Fibroblast of mammary gland (primary cell): ENCODE measurements at regions not wholly inside any gene's neighbourhood (a gene's known extent, or its start where the extent isn't known, plus 50 kb on each side); places are given as distances from the start of the nearest gene placed in this dataset.

ENCODE experiments used
- DNase-seq: peaks from one replicate; pipeline ENCODE4 v3.0.0-alpha.2; 2010; ENCODE audit warnings: low read depth
- H3K4me3 ChIP-seq: 2 replicates; pipeline ENCODE4 v1.5.1; 2011; ENCODE audit warnings: low read depth, mild to moderate bottlenecking, low read length, moderate library complexity; ENCODE audit not compliant: control insufficient read depth
- CTCF ChIP-seq: conservative IDR thresholded peaks from 2 replicates; pipeline ENCODE4 v1.5.1; 2011; ENCODE audit warnings: low read depth, low read length, inconsistent platforms; ENCODE audit not compliant: control insufficient read depth, insufficient read depth

GRCh38 chr22:47808886-47809620 is 1046.6 kb downstream of the TBC1D22A start:
- no peak for TF ChIP-seq CTCF
- no peak for DNase-seq

GRCh38 chr22:47808236-47808635 is 1045.8 kb downstream of the TBC1D22A start:
- DNase-seq: no peak
- H3K4me3 ChIP-seq: no peak overlapping the region
- TF ChIP-seq CTCF: no peak

More at GRCh38 chr22:47808886-47809620, 1046.6 kb downstream of the TBC1D22A start:
- H3K4me3 ChIP-seq: no peak overlapping the region

- H3K4me3 ChIP-seq: no peak overlapping the region
- TF ChIP-seq CTCF: no peak
- no peak for DNase-seq
Observed at GRCh38 chr22:47807506-47807905, 1045.1 kb downstream of the TBC1D22A start.

GRCh38 chr22:47806894-47807293 is 1044.4 kb downstream of the TBC1D22A start:
- no peak for DNase-seq
- TF ChIP-seq CTCF: no peak
- no peak overlapping the region for H3K4me3 ChIP-seq

- H3K4me3 ChIP-seq: no peak overlapping the region
- DNase-seq: no peak
- TF ChIP-seq CTCF: no peak
Observed at GRCh38 chr22:47805394-47805935, 1043.0 kb downstream of the TBC1D22A start.

- H3K4me3 ChIP-seq: no peak overlapping the region
- DNase-seq: no peak
- no peak for TF ChIP-seq CTCF
Observed at GRCh38 chr22:47804281-47804680, 1041.8 kb downstream of the TBC1D22A start.
